Spleen (tissue), 7 donors: ENCODE measurements at regions not wholly inside any gene's neighbourhood (a gene's known extent, or its start where the extent isn't known, plus 50 kb on each side); places are given as distances from the start of the nearest gene placed in this dataset.

ENCODE experiments used
- CTCF ChIP-seq, 11 experiments: fragments of 200-600 bp in 7 of 11; fragments of 450-650 bp in 4 of 11; sonication (generic) in 4 of 11; IDR thresholded peaks in 8 of 11; conservative IDR thresholded peaks in 3 of 11; 1 replicate in 7 of 11; 2 replicates in 4 of 11; pipeline versions ENCODE4 v1.4.0 to v1.8.0; 2016 to 2021; ENCODE audit warnings: antibody characterized with exemption in 11 of 11, inconsistent platforms in 4 of 11, mild to moderate bottlenecking in 1 of 11
- POLR2A ChIP-seq, 3 donors: fragments of 450-650 bp; IDR thresholded peaks; one replicate each; pipeline ENCODE4 v1.5.1; 2017; ENCODE audit warnings: antibody characterized with exemption in 3 of 3, mild to moderate bottlenecking in 1 of 3
- POLR2AphosphoS5 ChIP-seq, 3 donors: sonication (generic); formaldehyde crosslinking; IDR thresholded peaks; one replicate each; pipeline ENCODE4 v1.5.1; 2017; ENCODE audit warnings: antibody characterized with exemption in 3 of 3
- donor health status: DM: no; HTN: no; CAD: no; lungs with moderate emphysema.
- donor health status: DM: no; HTN: no; CAD: no.
- donor health status: DM: no; HTN: no; CAD: no.

GRCh38 chr21:34229353-34229752, 134.5 kb upstream of the KCNE2 start:
- TF ChIP-seq CTCF (IDR thresholded peaks at IDR 0.05 in 8 of 11, conservative IDR thresholded peaks at IDR 0.05 in 3 of 11) (no peak), POLR2A (IDR thresholded peaks at IDR 0.05) (no peak), POLR2AphosphoS5 (IDR thresholded peaks at IDR 0.05) (no peak)
